ENCODE measurements at regions not wholly inside any gene's neighbourhood (a gene's known extent, or its start where the extent isn't known, plus 50 kb on each side); places are given as distances from the start of the nearest gene placed in this dataset.

GRCh38 chr6:86856379-86856778 is 80.9 kb upstream of the HTR1E start:
- DNase-seq (no peak), ATAC-seq (replicated peaks in 1 of 4) (no peak)
- Mint-ChIP-seq H3K36me3 (no peaks in the 10 kb centered on the region), H3K9me3 (peaks cover 0 to 3% (median 0%) of the 10 kb centered on the region in 3 donors), H3K27me3 (no peaks in the 10 kb centered on the region), H3K27ac (no peak overlapping the region), H3K4me3 (no peak overlapping the region), H3K4me1 (no peaks in the 10 kb centered on the region)
- POLR2A ChIA-PET, result no interaction called here
- Histone ChIP-seq H3K27me3 (replicated peaks in 1 of 2; ENCODE audit: control insufficient read depth in 2 of 2, extremely low read depth in 1 of 2, insufficient read depth in 2 of 2, low read length in 1 of 2) (no peaks in the 10 kb centered on the region), H3K36me3 (ENCODE audit: control insufficient read depth in 2 of 2, extremely low read depth in 1 of 2, insufficient read depth in 1 of 2, low read length in 1 of 2) (no peaks in the 10 kb centered on the region), H3K27ac (ENCODE audit: low read length) (no peak overlapping the region), H3K4me3 (ENCODE audit: control insufficient read depth in 1 of 2, extremely low read depth in 1 of 2, low read length in 1 of 2) (no peak overlapping the region), H3K4me1 (ENCODE audit: control insufficient read depth in 1 of 2, extremely low read depth in 1 of 2, insufficient read depth in 2 of 2, low read length in 2 of 2) (no peaks in the 10 kb centered on the region), H3K9me3 (no peaks in the 10 kb centered on the region)
- CTCF ChIA-PET, result interaction anchor here in 1 of 2 donors (0.6 kb wide), 1 partner anchor 32 kb away, joined by 3 read pairs; no protein-coding TSS in a partner anchor

GRCh38 chr6:86848986-86849385 is 88.3 kb upstream of the HTR1E start:
- Histone ChIP-seq H3K27ac (ENCODE audit: low read length) (no peak overlapping the region), H3K4me1 (ENCODE audit: control insufficient read depth in 1 of 2, extremely low read depth in 1 of 2, insufficient read depth in 2 of 2, low read length in 2 of 2) (no peaks in the 10 kb centered on the region), H3K27me3 (replicated peaks in 1 of 2; ENCODE audit: control insufficient read depth in 2 of 2, extremely low read depth in 1 of 2, insufficient read depth in 2 of 2, low read length in 1 of 2) (no peaks in the 10 kb centered on the region), H3K36me3 (ENCODE audit: control insufficient read depth in 2 of 2, extremely low read depth in 1 of 2, insufficient read depth in 1 of 2, low read length in 1 of 2) (no peaks in the 10 kb centered on the region), H3K4me3 (ENCODE audit: control insufficient read depth in 1 of 2, extremely low read depth in 1 of 2, low read length in 1 of 2) (no peak overlapping the region), H3K9me3 (no peaks in the 10 kb centered on the region)
- ChIA-PET POLR2A (no interaction called here), CTCF (no interaction called here)
- H3K9me3 Mint-ChIP-seq, result peaks cover 0 to 13% (median 1%) of the 10 kb centered on the region in 3 donors
- no peak overlapping the region for H3K4me3 Mint-ChIP-seq
- no peaks in the 10 kb centered on the region for H3K4me1 Mint-ChIP-seq
- ATAC-seq (replicated peaks in 1 of 4), result no peak
- no peaks in the 10 kb centered on the region for H3K36me3 Mint-ChIP-seq
- no peak for DNase-seq
- H3K27ac Mint-ChIP-seq, result no peak overlapping the region
- no peaks in the 10 kb centered on the region for H3K27me3 Mint-ChIP-seq

GRCh38 chr6:86832686-86833085 is 104.6 kb upstream of the HTR1E start:
- POLR2A ChIA-PET, result no interaction called here
- Histone ChIP-seq H3K36me3 (ENCODE audit: control insufficient read depth in 2 of 2, extremely low read depth in 1 of 2, insufficient read depth in 1 of 2, low read length in 1 of 2) (no peaks in the 10 kb centered on the region), H3K4me1 (ENCODE audit: control insufficient read depth in 1 of 2, extremely low read depth in 1 of 2, insufficient read depth in 2 of 2, low read length in 2 of 2) (no peaks in the 10 kb centered on the region), H3K27me3 (replicated peaks in 1 of 2; ENCODE audit: control insufficient read depth in 2 of 2, extremely low read depth in 1 of 2, insufficient read depth in 2 of 2, low read length in 1 of 2) (no peaks in the 10 kb centered on the region), H3K27ac (ENCODE audit: low read length) (no peak overlapping the region), H3K9me3 (no peaks in the 10 kb centered on the region), H3K4me3 (ENCODE audit: control insufficient read depth in 1 of 2, extremely low read depth in 1 of 2, low read length in 1 of 2) (no peak overlapping the region)
- no peak overlapping the region for H3K27ac Mint-ChIP-seq
- H3K9me3 Mint-ChIP-seq, result no peaks in the 10 kb centered on the region
- DNase-seq (no peak), ATAC-seq (replicated peaks in 1 of 4) (no peak)
- no peaks in the 10 kb centered on the region for H3K27me3 Mint-ChIP-seq
- H3K4me3 Mint-ChIP-seq, result no peak overlapping the region
- H3K36me3 Mint-ChIP-seq, result no peaks in the 10 kb centered on the region
- H3K4me1 Mint-ChIP-seq, result no peaks in the 10 kb centered on the region
- CTCF ChIA-PET, result no interaction called here

- Mint-ChIP-seq H3K4me3 (no peak overlapping the region), H3K27ac (no peak overlapping the region), H3K9me3 (no peaks in the 10 kb centered on the region), H3K36me3 (no peaks in the 10 kb centered on the region), H3K27me3 (no peaks in the 10 kb centered on the region), H3K4me1 (no peaks in the 10 kb centered on the region)
- Histone ChIP-seq H3K27me3 (replicated peaks in 1 of 2; ENCODE audit: control insufficient read depth in 2 of 2, extremely low read depth in 1 of 2, insufficient read depth in 2 of 2, low read length in 1 of 2) (no peaks in the 10 kb centered on the region), H3K9me3 (no peaks in the 10 kb centered on the region), H3K27ac (ENCODE audit: low read length) (no peak overlapping the region), H3K4me1 (ENCODE audit: control insufficient read depth in 1 of 2, extremely low read depth in 1 of 2, insufficient read depth in 2 of 2, low read length in 2 of 2) (no peaks in the 10 kb centered on the region), H3K4me3 (ENCODE audit: control insufficient read depth in 1 of 2, extremely low read depth in 1 of 2, low read length in 1 of 2) (no peak overlapping the region), H3K36me3 (ENCODE audit: control insufficient read depth in 2 of 2, extremely low read depth in 1 of 2, insufficient read depth in 1 of 2, low read length in 1 of 2) (no peaks in the 10 kb centered on the region)
- DNase-seq, result no peak
- CTCF ChIA-PET, result no interaction called here
- no CpG with 5 or more reads among the region's 3 CpGs for WGBS (ENCODE audit: insufficient coverage)
- POLR2A ChIA-PET, result no interaction called here
- ATAC-seq (replicated peaks in 1 of 4), result no peak
These were observed 111.9 kb upstream of the HTR1E start for GRCh38 chr6:86825436-86825835.

- H3K27ac Mint-ChIP-seq, result no peak overlapping the region
- no peak overlapping the region for H3K27ac ChIP-seq (ENCODE audit: low read length)
- H3K4me3 ChIP-seq (ENCODE audit: control insufficient read depth in 1 of 2, extremely low read depth in 1 of 2, low read length in 1 of 2), result no peak overlapping the region
- ATAC-seq (replicated peaks in 1 of 4), result no peak
- POLR2A ChIA-PET, result no interaction called here
- H3K27me3 ChIP-seq (replicated peaks in 1 of 2; ENCODE audit: control insufficient read depth in 2 of 2, extremely low read depth in 1 of 2, insufficient read depth in 2 of 2, low read length in 1 of 2), result no peaks in the 10 kb centered on the region
- H3K36me3 ChIP-seq (ENCODE audit: control insufficient read depth in 2 of 2, extremely low read depth in 1 of 2, insufficient read depth in 1 of 2, low read length in 1 of 2), result no peaks in the 10 kb centered on the region
- H3K9me3 ChIP-seq, result no peaks in the 10 kb centered on the region
- H3K27me3 Mint-ChIP-seq, result no peaks in the 10 kb centered on the region
- DNase-seq, result no peak
- CTCF ChIA-PET, result no interaction called here
- no peaks in the 10 kb centered on the region for H3K4me1 Mint-ChIP-seq
- no peaks in the 10 kb centered on the region for H3K36me3 Mint-ChIP-seq
- no peak overlapping the region for H3K4me3 Mint-ChIP-seq
- peaks cover 0 to 6% (median 2%) of the 10 kb centered on the region in 3 donors for H3K9me3 Mint-ChIP-seq
- H3K4me1 ChIP-seq (ENCODE audit: control insufficient read depth in 1 of 2, extremely low read depth in 1 of 2, insufficient read depth in 2 of 2, low read length in 2 of 2), result no peaks in the 10 kb centered on the region
These were observed 114.6 kb upstream of the HTR1E start for GRCh38 chr6:86822747-86823146.

GRCh38 chr6:86820750-86821149 is 116.6 kb upstream of the HTR1E start:
- Histone ChIP-seq H3K9me3 (no peaks in the 10 kb centered on the region), H3K4me1 (ENCODE audit: control insufficient read depth in 1 of 2, extremely low read depth in 1 of 2, insufficient read depth in 2 of 2, low read length in 2 of 2) (no peaks in the 10 kb centered on the region), H3K27me3 (replicated peaks in 1 of 2; ENCODE audit: control insufficient read depth in 2 of 2, extremely low read depth in 1 of 2, insufficient read depth in 2 of 2, low read length in 1 of 2) (no peaks in the 10 kb centered on the region), H3K27ac (ENCODE audit: low read length) (no peak overlapping the region), H3K4me3 (ENCODE audit: control insufficient read depth in 1 of 2, extremely low read depth in 1 of 2, low read length in 1 of 2) (no peak overlapping the region), H3K36me3 (ENCODE audit: control insufficient read depth in 2 of 2, extremely low read depth in 1 of 2, insufficient read depth in 1 of 2, low read length in 1 of 2) (no peaks in the 10 kb centered on the region)
- H3K4me1 Mint-ChIP-seq, result no peaks in the 10 kb centered on the region
- DNase-seq (no peak), ATAC-seq (replicated peaks in 1 of 4) (no peak)
- H3K27me3 Mint-ChIP-seq, result peaks cover 0 to 1% of the 10 kb centered on the region in 2 donors
- CTCF ChIA-PET, result no interaction called here
- WGBS (ENCODE audit: insufficient coverage), result 13% methylated on average over 1 of the region's 1 CpG
- H3K36me3 Mint-ChIP-seq, result no peaks in the 10 kb centered on the region
- no peak overlapping the region for H3K4me3 Mint-ChIP-seq
- peaks cover 0 to 13% (median 2%) of the 10 kb centered on the region in 3 donors for H3K9me3 Mint-ChIP-seq
- no peak overlapping the region for H3K27ac Mint-ChIP-seq
- POLR2A ChIA-PET, result no interaction called here

- Histone ChIP-seq H3K9me3 (no peaks in the 10 kb centered on the region), H3K4me1 (ENCODE audit: control insufficient read depth in 1 of 2, extremely low read depth in 1 of 2, insufficient read depth in 2 of 2, low read length in 2 of 2) (no peaks in the 10 kb centered on the region), H3K27ac (ENCODE audit: low read length) (no peak overlapping the region), H3K27me3 (replicated peaks in 1 of 2; ENCODE audit: control insufficient read depth in 2 of 2, extremely low read depth in 1 of 2, insufficient read depth in 2 of 2, low read length in 1 of 2) (no peaks in the 10 kb centered on the region), H3K36me3 (ENCODE audit: control insufficient read depth in 2 of 2, extremely low read depth in 1 of 2, insufficient read depth in 1 of 2, low read length in 1 of 2) (no peaks in the 10 kb centered on the region), H3K4me3 (ENCODE audit: control insufficient read depth in 1 of 2, extremely low read depth in 1 of 2, low read length in 1 of 2) (no peak overlapping the region)
- POLR2A ChIA-PET, result no interaction called here
- ATAC-seq (replicated peaks in 1 of 4) (no peak), DNase-seq (no peak)
- H3K36me3 Mint-ChIP-seq, result no peaks in the 10 kb centered on the region
- H3K4me3 Mint-ChIP-seq, result no peak overlapping the region
- no peaks in the 10 kb centered on the region for H3K4me1 Mint-ChIP-seq
- CTCF ChIA-PET, result no interaction called here
- H3K27ac Mint-ChIP-seq, result no peak overlapping the region
- peaks cover 3 to 14% (median 10%) of the 10 kb centered on the region in 3 donors for H3K9me3 Mint-ChIP-seq
- no CpG with 5 or more reads among the region's 1 CpG for WGBS (ENCODE audit: insufficient coverage)
- no peaks in the 10 kb centered on the region for H3K27me3 Mint-ChIP-seq
These were observed 143.7 kb upstream of the HTR1E start for GRCh38 chr6:86793649-86794048.
